ENCODE measurements at regions not wholly inside any gene's neighbourhood (a gene's known extent, or its start where the extent isn't known, plus 50 kb on each side); places are given as distances from the start of the nearest gene placed in this dataset.

- TF ChIP-seq EZH2phosphoT487 (conservative IDR thresholded peaks at IDR 0.05; ENCODE audit: low read length), result no peak
- TF ChIP-seq, protein P1, sequence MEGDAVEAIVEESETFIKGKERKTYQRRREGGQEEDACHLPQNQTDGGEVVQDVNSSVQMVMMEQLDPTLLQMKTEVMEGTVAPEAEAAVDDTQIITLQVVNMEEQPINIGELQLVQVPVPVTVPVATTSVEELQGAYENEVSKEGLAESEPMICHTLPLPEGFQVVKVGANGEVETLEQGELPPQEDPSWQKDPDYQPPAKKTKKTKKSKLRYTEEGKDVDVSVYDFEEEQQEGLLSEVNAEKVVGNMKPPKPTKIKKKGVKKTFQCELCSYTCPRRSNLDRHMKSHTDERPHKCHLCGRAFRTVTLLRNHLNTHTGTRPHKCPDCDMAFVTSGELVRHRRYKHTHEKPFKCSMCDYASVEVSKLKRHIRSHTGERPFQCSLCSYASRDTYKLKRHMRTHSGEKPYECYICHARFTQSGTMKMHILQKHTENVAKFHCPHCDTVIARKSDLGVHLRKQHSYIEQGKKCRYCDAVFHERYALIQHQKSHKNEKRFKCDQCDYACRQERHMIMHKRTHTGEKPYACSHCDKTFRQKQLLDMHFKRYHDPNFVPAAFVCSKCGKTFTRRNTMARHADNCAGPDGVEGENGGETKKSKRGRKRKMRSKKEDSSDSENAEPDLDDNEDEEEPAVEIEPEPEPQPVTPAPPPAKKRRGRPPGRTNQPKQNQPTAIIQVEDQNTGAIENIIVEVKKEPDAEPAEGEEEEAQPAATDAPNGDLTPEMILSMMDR (IDR thresholded peaks at IDR 0.05; ENCODE audit: insufficient read depth, low read length, poor library complexity, severe bottlenecking), result no peak
These were observed 708.1 kb upstream of the ADGRL4 start for GRCh38 chr1:79714664-79715063.

Measured in SU-DHL-6 (cell line).